Activated T-helper 1 cell treated with anti-CD3 and anti-CD28 coated beads, Interleukin-12 subunit alpha, Interleukin-12 subunit beta, Interleukin-2, Interleukin-4 antibody, amounts not matched to agents 30 ng/mL and 10 ng/mL and 1 ng/mL, durations not matched to agents 14 hours and 24 hours and 36 hours (primary cell): ENCODE measurements at regions not wholly inside any gene's neighbourhood (a gene's known extent, or its start where the extent isn't known, plus 50 kb on each side); places are given as distances from the start of the nearest gene placed in this dataset.

Experiments used
- DNase-seq: peaks from one replicate; pipeline ENCODE4 v3.0.0; 2021; ENCODE audit warnings: low spot score
- H3K27ac Mint-ChIP-seq: one replicate; pipeline ENCODE4 v1.8.0; 2021; ENCODE audit warnings: mild to moderate bottlenecking, mixed read lengths
- H3K27me3 Mint-ChIP-seq: one replicate; pipeline ENCODE4 v1.8.0; 2022; ENCODE audit warnings: mild to moderate bottlenecking, moderate library complexity, mixed read lengths; ENCODE audit not compliant: insufficient read depth
- H3K36me3 Mint-ChIP-seq: one replicate; pipeline ENCODE4 v1.8.0; 2021; ENCODE audit warnings: low read depth, mixed read lengths
- H3K4me1 Mint-ChIP-seq: one replicate; pipeline ENCODE4 v1.8.0; 2021; ENCODE audit warnings: low read depth, mixed read lengths
- H3K4me3 Mint-ChIP-seq: one replicate; pipeline ENCODE4 v1.8.0; 2021; ENCODE audit warnings: mild to moderate bottlenecking, moderate library complexity, mixed read lengths
- H3K9me3 Mint-ChIP-seq: one replicate; pipeline ENCODE4 v1.8.0; 2021; ENCODE audit warnings: mixed read lengths
- intact Hi-C: fragments of 100-400 bp; cut with micrococcal nuclease; formaldehyde crosslinking; loops from one replicate; pipeline ENCODE4 v1.15.1; 2024

- H3K4me1 Mint-ChIP-seq: no peaks in the 10 kb centered on the region
- intact Hi-C loops: no loop called here
- H3K9me3 Mint-ChIP-seq: no peaks in the 10 kb centered on the region
- no peak for DNase-seq
- no peaks in the 10 kb centered on the region for H3K36me3 Mint-ChIP-seq
- no peaks in the 10 kb centered on the region for H3K27me3 Mint-ChIP-seq
- no peak overlapping the region for H3K4me3 Mint-ChIP-seq
- H3K27ac Mint-ChIP-seq: no peak overlapping the region
These were observed 335.4 kb downstream of the LRIG3 start for GRCh38 chr12:58584880-58585279.

- Mint-ChIP-seq H3K4me1 (no peaks in the 10 kb centered on the region), H3K4me3 (no peak overlapping the region), H3K27me3 (no peaks in the 10 kb centered on the region), H3K27ac (no peak overlapping the region), H3K9me3 (no peaks in the 10 kb centered on the region), H3K36me3 (no peaks in the 10 kb centered on the region)
- intact Hi-C loops: no loop called here
- no peak for DNase-seq
These were observed 333.5 kb downstream of the LRIG3 start for GRCh38 chr12:58586762-58587161.

- DNase-seq: no peak
- no peak overlapping the region for H3K27ac Mint-ChIP-seq
- H3K36me3 Mint-ChIP-seq: no peaks in the 10 kb centered on the region
- H3K4me3 Mint-ChIP-seq: no peak overlapping the region
- H3K27me3 Mint-ChIP-seq: no peaks in the 10 kb centered on the region
- no peaks in the 10 kb centered on the region for H3K4me1 Mint-ChIP-seq
- no peaks in the 10 kb centered on the region for H3K9me3 Mint-ChIP-seq
- intact Hi-C loops: no loop called here
These were observed 331.5 kb downstream of the LRIG3 start for GRCh38 chr12:58588770-58589169.

- intact Hi-C loops: no loop called here
- Mint-ChIP-seq H3K36me3 (no peaks in the 10 kb centered on the region), H3K27ac (no peak overlapping the region)
These were observed 327.7 kb downstream of the LRIG3 start for GRCh38 chr12:58592475-58593207.

GRCh38 chr12:58593557-58594304, 326.6 kb downstream of the LRIG3 start:
- H3K36me3 Mint-ChIP-seq: no peaks in the 10 kb centered on the region
- no peak for DNase-seq
- intact Hi-C loops: no loop called here
- H3K27me3 Mint-ChIP-seq: no peaks in the 10 kb centered on the region
- H3K4me1 Mint-ChIP-seq: no peaks in the 10 kb centered on the region
- no peak overlapping the region for H3K27ac Mint-ChIP-seq
- no peak overlapping the region for H3K4me3 Mint-ChIP-seq
- H3K9me3 Mint-ChIP-seq: no peaks in the 10 kb centered on the region

More at GRCh38 chr12:58592475-58593207, 327.7 kb downstream of the LRIG3 start:
- Mint-ChIP-seq H3K4me3 (no peak overlapping the region), H3K27me3 (no peaks in the 10 kb centered on the region), H3K4me1 (no peaks in the 10 kb centered on the region), H3K9me3 (no peaks in the 10 kb centered on the region)
- no peak for DNase-seq

GRCh38 chr12:58596381-58596780, 323.9 kb downstream of the LRIG3 start:
- peaks cover 1% of the 10 kb centered on the region for H3K27me3 Mint-ChIP-seq
- no peaks in the 10 kb centered on the region for H3K9me3 Mint-ChIP-seq
- no peak overlapping the region for H3K27ac Mint-ChIP-seq
- no peak for DNase-seq
- H3K4me1 Mint-ChIP-seq: no peaks in the 10 kb centered on the region
- intact Hi-C loops: no loop called here
- H3K4me3 Mint-ChIP-seq: no peak overlapping the region
- no peaks in the 10 kb centered on the region for H3K36me3 Mint-ChIP-seq

GRCh38 chr12:58601529-58601928, 318.8 kb downstream of the LRIG3 start:
- no peak overlapping the region for H3K27ac Mint-ChIP-seq
- intact Hi-C loops: no loop called here
- DNase-seq: no peak
- H3K4me1 Mint-ChIP-seq: no peaks in the 10 kb centered on the region
- H3K4me3 Mint-ChIP-seq: no peak overlapping the region
- no peaks in the 10 kb centered on the region for H3K36me3 Mint-ChIP-seq
- H3K27me3 Mint-ChIP-seq: peaks cover 1% of the 10 kb centered on the region
- H3K9me3 Mint-ChIP-seq: no peaks in the 10 kb centered on the region

GRCh38 chr12:58602179-58602578, 318.1 kb downstream of the LRIG3 start:
- Mint-ChIP-seq H3K27me3 (peaks cover 1% of the 10 kb centered on the region), H3K4me3 (no peak overlapping the region), H3K36me3 (no peaks in the 10 kb centered on the region), H3K4me1 (no peaks in the 10 kb centered on the region), H3K27ac (no peak overlapping the region), H3K9me3 (no peaks in the 10 kb centered on the region)
- intact Hi-C loops: no loop called here
- no peak for DNase-seq

- Mint-ChIP-seq H3K36me3 (no peaks in the 10 kb centered on the region), H3K9me3 (no peaks in the 10 kb centered on the region), H3K27me3 (peaks cover 1% of the 10 kb centered on the region), H3K4me3 (no peak overlapping the region), H3K27ac (no peak overlapping the region), H3K4me1 (no peaks in the 10 kb centered on the region)
- intact Hi-C loops: no loop called here
- no peak for DNase-seq
These were observed 317.6 kb downstream of the LRIG3 start for GRCh38 chr12:58602736-58603135.

- Mint-ChIP-seq H3K36me3 (no peaks in the 10 kb centered on the region), H3K4me1 (no peaks in the 10 kb centered on the region), H3K4me3 (no peak overlapping the region), H3K27me3 (no peaks in the 10 kb centered on the region), H3K27ac (no peak overlapping the region), H3K9me3 (no peaks in the 10 kb centered on the region)
- no peak for DNase-seq
- intact Hi-C loops: no loop called here
These were observed 312.5 kb downstream of the LRIG3 start for GRCh38 chr12:58607805-58608204.

- intact Hi-C loops: no loop called here
- Mint-ChIP-seq H3K36me3 (no peaks in the 10 kb centered on the region), H3K9me3 (no peaks in the 10 kb centered on the region), H3K27ac (no peak overlapping the region), H3K4me3 (no peak overlapping the region), H3K4me1 (no peaks in the 10 kb centered on the region), H3K27me3 (no peaks in the 10 kb centered on the region)
- DNase-seq: no peak
These were observed 311.6 kb downstream of the LRIG3 start for GRCh38 chr12:58608711-58609110.

- Mint-ChIP-seq H3K36me3 (no peaks in the 10 kb centered on the region), H3K4me1 (no peaks in the 10 kb centered on the region), H3K27me3 (peaks cover 2% of the 10 kb centered on the region), H3K27ac (no peak overlapping the region), H3K4me3 (no peak overlapping the region), H3K9me3 (no peaks in the 10 kb centered on the region)
- intact Hi-C loops: no loop called here
- DNase-seq: no peak
These were observed 305.3 kb downstream of the LRIG3 start for GRCh38 chr12:58615047-58615446.

GRCh38 chr12:58615576-58615975, 304.7 kb downstream of the LRIG3 start:
- no peaks in the 10 kb centered on the region for H3K9me3 Mint-ChIP-seq
- H3K4me1 Mint-ChIP-seq: no peaks in the 10 kb centered on the region
- intact Hi-C loops: no loop called here
- H3K4me3 Mint-ChIP-seq: no peak overlapping the region
- no peaks in the 10 kb centered on the region for H3K36me3 Mint-ChIP-seq
- DNase-seq: no peak
- H3K27ac Mint-ChIP-seq: no peak overlapping the region
- H3K27me3 Mint-ChIP-seq: peaks cover 2% of the 10 kb centered on the region
